ENCODE measurements at regions not wholly inside any gene's neighbourhood (a gene's known extent, or its start where the extent isn't known, plus 50 kb on each side); places are given as distances from the start of the nearest gene placed in this dataset.

DNA sequence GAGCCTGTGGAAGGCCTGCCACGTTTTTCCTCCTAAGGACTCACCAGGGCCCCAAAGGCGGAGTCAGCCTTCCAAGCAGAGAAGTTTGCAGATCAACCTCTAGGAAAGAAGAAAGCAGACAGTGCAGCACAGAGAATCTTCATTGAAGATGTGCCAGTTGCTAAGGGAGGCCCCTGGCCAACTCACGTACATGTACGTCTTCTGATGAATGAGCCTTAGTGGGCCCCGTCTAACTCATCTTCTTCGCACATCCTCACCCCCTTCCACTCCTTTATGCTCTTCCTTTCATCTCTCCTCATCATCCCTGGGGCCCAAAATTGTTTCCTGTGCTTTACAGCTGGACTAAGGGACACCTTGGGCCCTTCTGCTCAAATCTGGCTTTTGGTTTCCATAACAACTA, 703.0 kb upstream of the TBX3 start:
- in situ Hi-C loops (cut with MboI; ENCODE audit: low sequenced_read_pairs in 4 of 4) (no loop called here), intact Hi-C loops (cut with DNase I; ENCODE audit: low total_unique reads) (no loop called here)
- Histone ChIP-seq H3K9me3 (no peaks in the 10 kb centered on the region), H3K36me3 (no peaks in the 10 kb centered on the region), H3K27ac (no peak overlapping the region), H3K4me1 (no peaks in the 10 kb centered on the region), H3K4me3 (no peak overlapping the region), H3K27me3 (no peaks in the 10 kb centered on the region)
- TF ChIP-seq POLR2A (IDR thresholded peaks at IDR 0.05), result no peak
- no peak for TF ChIP-seq CTCF (IDR thresholded peaks at IDR 0.05 in 4 of 5, conservative IDR thresholded peaks at IDR 0.05 in 1 of 5)
- DNase-seq, result no peak
- no peak for ATAC-seq

- Histone ChIP-seq H3K4me1 (no peaks in the 10 kb centered on the region), H3K9me3 (no peaks in the 10 kb centered on the region), H3K27ac (no peak overlapping the region), H3K36me3 (no peaks in the 10 kb centered on the region), H3K27me3 (no peaks in the 10 kb centered on the region), H3K4me3 (no peak overlapping the region)
- TF ChIP-seq POLR2A (IDR thresholded peaks at IDR 0.05) (no peak), CTCF (IDR thresholded peaks at IDR 0.05 in 4 of 5, conservative IDR thresholded peaks at IDR 0.05 in 1 of 5) (no peak)
- no peak for ATAC-seq
- intact Hi-C loops (cut with DNase I; ENCODE audit: low total_unique reads), result no loop called here
- in situ Hi-C loops (cut with MboI; ENCODE audit: low sequenced_read_pairs in 4 of 4), result no loop called here
- no peak for DNase-seq
Observed at GRCh38 chr12:115385141-115385540, 701.2 kb upstream of the TBX3 start.

DNA sequence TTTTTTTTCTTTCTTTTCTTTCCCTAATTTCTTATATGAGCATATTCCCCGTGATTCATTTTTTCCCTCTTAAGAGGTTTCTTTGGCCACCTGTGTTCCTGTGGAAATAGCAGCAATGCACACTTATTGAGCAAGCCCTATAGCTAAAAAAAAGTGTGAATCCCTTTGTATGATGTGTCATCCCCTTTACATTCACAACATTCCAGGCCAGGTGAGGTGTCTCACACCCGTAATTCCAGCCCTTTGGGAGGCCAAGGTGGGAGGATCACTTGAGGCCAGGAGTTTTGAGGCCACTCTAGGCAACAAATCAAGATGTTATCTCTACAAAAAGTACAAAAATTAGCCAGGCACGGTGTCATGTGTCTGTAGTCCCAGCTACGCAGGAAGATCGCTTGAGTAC, 700.4 kb upstream of the TBX3 start:
- no peak for ATAC-seq
- in situ Hi-C loops (cut with MboI; ENCODE audit: low sequenced_read_pairs in 4 of 4), result no loop called here

DNA sequence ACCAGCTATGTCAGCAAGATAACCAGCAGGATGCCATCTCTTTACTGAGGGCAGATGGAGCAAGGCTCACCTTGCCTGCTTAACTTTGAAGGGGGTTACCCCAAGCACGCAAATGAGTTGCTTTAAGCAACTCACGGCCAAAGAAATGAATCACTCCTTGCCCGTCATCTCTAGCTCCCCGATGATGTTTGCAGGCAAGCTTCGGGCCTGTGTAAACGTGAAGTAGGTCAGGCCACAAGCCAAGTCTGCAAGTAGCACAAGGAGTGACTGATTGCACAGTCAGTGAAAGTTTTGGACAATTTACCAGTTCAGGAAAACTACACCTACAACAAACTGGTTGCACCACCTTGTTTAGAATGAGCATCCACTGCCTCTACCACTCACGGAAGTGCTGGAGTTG, 699.7 kb upstream of the TBX3 start:
- H3K9me3 ChIP-seq, result no peaks in the 10 kb centered on the region
- intact Hi-C loops (cut with DNase I; ENCODE audit: low total_unique reads) (no loop called here), in situ Hi-C loops (cut with MboI; ENCODE audit: low sequenced_read_pairs in 4 of 4) (no loop called here)
- no peaks in the 10 kb centered on the region for H3K4me1 ChIP-seq
- peak in 1 of 2 donors; percentile 19 for DNase-seq
- ATAC-seq, result no peak
- no peak overlapping the region for H3K4me3 ChIP-seq
- no peaks in the 10 kb centered on the region for H3K36me3 ChIP-seq
- H3K27me3 ChIP-seq, result no peaks in the 10 kb centered on the region
- H3K27ac ChIP-seq, result no peak overlapping the region
- TF ChIP-seq POLR2A (IDR thresholded peaks at IDR 0.05) (no peak), CTCF (IDR thresholded peaks at IDR 0.05 in 4 of 5, conservative IDR thresholded peaks at IDR 0.05 in 1 of 5) (no peak)

More for the DNA sequence above, 700.4 kb upstream of the TBX3 start:
- Histone ChIP-seq H3K36me3 (no peaks in the 10 kb centered on the region), H3K27me3 (no peaks in the 10 kb centered on the region), H3K4me1 (no peaks in the 10 kb centered on the region), H3K27ac (no peak overlapping the region), H3K9me3 (no peaks in the 10 kb centered on the region), H3K4me3 (no peak overlapping the region)
- no peak for DNase-seq
- TF ChIP-seq CTCF (IDR thresholded peaks at IDR 0.05 in 4 of 5, conservative IDR thresholded peaks at IDR 0.05 in 1 of 5) (no peak), POLR2A (IDR thresholded peaks at IDR 0.05) (no peak)
- intact Hi-C loops (cut with DNase I; ENCODE audit: low total_unique reads), result no loop called here

DNA sequence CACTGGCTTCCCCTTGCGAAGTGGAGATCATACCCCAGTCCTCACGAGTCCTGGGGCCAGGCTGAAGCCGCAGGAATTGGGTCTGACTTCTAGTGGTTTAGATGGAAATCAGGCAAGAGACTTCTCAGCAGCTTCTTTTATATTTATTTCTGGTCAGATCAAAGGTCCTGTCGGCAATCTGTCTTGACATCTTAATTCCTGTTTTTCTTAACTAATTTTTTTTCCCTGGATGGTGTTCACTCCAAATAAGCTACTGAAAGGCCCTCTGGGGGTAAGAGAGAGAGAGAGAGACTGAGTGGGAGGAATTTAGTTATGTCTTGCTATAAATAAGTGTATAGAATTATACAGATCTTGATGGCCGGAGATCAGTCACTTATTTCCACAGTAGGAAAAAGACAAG, 698.7 kb upstream of the TBX3 start:
- no peaks in the 10 kb centered on the region for H3K27me3 ChIP-seq
- no peak for ATAC-seq
- TF ChIP-seq POLR2A (IDR thresholded peaks at IDR 0.05), result no peak
- TF ChIP-seq CTCF (IDR thresholded peaks at IDR 0.05 in 4 of 5, conservative IDR thresholded peaks at IDR 0.05 in 1 of 5), result no peak

More for the DNA sequence above, 698.7 kb upstream of the TBX3 start:
- H3K4me3 ChIP-seq, result no peak overlapping the region
- no peaks in the 10 kb centered on the region for H3K9me3 ChIP-seq
- intact Hi-C loops (cut with DNase I; ENCODE audit: low total_unique reads), result no loop called here
- H3K4me1 ChIP-seq, result no peaks in the 10 kb centered on the region
- DNase-seq, result no peak
- no peak overlapping the region for H3K27ac ChIP-seq
- H3K36me3 ChIP-seq, result no peaks in the 10 kb centered on the region
- in situ Hi-C loops (cut with MboI; ENCODE audit: low sequenced_read_pairs in 4 of 4), result no loop called here

Data from gastrocnemius medialis (tissue), 4 donors.